Stimulated activated CD8-positive, alpha-beta memory T cell treated with anti-CD3 and anti-CD28 coated beads, Interleukin-15, amount 100 ng/mL, for 48 hours (primary cell): ENCODE measurements at regions not wholly inside any gene's neighbourhood (a gene's known extent, or its start where the extent isn't known, plus 50 kb on each side); places are given as distances from the start of the nearest gene placed in this dataset.
"Not testable (repeated sequence)": the region's sequence is repeated elsewhere in the genome, so short reads cannot be mapped to it uniquely, and the experiment has no call there.

Experiments used
- DNase-seq, 2 donors: peaks; one replicate each; pipeline ENCODE4 v3.0.0-alpha.2; 2020; ENCODE audit warnings: low read depth in 2 of 2

DNA sequence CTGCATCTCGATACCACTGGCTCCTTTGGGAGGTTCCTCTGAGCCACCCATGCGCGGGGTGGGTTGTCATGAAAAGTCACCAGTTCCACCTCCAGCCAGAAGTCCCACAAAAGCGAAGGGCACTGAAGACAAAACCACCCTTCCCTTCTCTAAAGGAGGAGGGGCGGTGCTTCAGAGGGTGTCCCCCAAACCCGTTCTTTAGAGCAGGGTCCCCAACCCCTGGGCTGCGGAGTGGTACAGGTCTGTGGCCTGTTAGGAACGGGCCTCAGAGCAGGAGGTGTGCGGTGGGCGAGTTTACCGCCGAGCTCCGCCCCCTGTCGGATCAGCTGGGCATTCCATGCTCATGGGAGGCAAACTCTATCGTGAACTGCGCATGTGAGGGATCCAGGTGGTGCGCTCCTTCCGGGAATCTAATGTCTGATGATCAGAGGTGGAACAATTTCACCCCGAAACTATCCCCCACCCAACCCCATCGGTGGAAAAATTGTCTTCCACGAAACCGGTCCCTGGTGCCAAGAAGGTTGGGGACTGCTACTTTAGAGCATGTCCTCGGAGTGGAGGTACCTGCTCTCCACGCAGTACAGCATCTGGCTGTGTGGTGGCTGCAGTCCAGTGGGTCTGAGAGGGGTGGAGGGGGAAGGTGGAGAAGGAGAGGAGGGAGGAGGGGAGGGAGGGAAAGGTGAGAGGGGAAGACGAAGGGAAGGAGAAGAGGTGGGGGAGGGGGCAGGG lies 72.9 kb upstream of the SEPTIN5 start:
- no peak for DNase-seq

- no peak for DNase-seq
Measured at GRCh38 chr22:19641983-19642451, 72.3 kb upstream of the SEPTIN5 start.

DNA sequence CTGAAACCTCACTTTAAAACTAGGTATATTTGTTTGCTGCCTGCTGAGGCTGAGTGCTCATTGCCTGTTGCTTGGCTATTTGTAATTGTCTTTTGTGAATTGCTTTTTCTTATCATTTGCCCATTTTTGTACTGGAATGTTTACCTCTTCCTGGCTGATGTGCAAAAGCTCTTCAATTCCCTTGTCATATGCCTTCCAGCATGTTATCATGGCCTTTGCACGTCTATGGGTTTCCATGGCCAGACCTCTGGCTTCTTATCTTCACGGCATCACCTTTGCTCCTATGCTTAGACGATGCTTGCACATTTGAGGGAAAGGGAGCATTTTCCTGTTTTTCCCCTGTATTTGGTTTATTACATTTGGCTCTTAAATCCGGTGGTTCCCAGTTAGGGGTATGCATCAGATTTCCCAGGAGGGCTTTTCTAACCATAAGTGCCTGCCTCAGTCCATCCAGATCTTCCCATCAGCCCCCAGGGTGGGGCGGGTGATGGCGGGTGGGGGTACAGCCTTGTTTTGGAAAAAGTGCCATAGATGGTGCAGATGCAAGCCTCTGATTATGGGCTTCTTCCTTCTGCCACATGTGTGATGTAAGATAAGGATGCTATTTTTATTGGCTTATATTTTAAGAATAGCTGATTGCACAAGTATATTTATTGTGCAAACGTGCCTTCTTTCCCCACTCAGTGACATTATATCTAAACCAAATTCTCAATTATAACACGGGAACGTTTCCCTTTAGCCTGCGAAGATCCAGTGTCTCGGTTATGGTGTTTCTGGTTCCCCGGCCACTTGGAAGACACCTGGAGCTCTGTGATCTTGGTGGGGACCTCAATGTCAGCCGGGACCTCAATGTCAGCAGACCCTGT lies 70.6 kb upstream of the SEPTIN5 start:
- DNase-seq, result no peak

DNA sequence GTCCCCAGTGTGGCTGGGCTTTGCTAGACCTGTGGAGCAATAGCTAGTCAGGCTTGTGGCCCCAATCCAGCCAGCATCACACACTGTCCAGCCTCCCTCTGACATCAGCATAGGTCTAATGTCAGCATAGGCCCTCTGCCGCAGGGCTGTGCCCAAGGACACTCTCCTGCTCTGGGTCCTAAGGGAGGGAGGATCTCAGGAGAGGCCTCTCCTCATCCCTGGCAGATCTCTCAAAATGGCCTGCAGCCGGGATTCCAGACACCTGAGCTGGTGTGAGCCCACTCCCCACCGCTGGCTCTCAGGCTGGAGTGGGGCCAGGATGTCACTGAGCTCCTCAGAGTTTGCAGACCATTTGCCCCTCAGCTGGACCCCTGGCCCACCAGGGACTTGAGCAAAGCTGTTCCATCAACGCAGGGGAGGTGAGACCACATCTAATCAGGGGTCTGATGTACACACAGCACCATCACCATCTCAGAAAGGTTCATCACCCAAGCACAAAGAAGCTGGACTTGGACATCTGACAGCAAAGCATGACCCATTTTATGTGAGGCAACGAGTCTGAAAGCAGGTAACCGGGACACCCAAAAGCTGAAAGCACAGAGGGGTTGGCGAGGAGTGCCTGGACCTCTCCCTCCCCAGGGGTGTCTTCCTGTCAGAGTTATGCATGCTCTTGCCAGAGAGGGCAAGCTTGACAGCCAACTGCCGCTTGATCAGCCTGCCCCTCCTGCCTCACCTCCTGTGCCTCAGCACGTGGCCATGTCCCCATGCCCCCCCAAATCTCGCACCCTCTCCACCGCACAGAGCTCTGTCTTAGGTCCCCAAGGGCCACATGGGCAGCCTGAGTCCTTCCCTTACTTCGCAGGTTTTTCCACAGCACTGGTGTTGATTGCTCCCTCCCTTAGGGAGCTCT lies 69.7 kb upstream of the SEPTIN5 start:
- DNase-seq, result no peak

DNA sequence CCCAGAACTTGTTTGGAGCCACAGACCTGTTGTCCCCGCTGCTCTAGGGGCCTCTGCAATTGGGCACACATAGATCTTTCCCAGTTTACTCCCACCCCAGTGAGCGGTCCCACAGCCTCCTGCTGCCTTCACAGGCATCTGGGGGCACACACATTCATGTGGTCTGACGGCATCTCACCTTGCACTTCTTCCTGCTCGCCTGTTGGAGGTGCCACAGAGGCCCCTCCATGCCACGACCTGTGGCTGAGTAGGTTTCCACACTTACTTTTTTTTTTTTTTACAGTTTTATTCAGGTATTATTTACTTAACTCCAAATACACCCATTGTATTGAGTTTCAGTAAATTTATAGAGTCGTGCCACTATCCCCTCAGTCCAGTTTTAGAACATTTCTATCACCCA lies 68.9 kb upstream of the SEPTIN5 start:
- DNase-seq, result no peak

DNA sequence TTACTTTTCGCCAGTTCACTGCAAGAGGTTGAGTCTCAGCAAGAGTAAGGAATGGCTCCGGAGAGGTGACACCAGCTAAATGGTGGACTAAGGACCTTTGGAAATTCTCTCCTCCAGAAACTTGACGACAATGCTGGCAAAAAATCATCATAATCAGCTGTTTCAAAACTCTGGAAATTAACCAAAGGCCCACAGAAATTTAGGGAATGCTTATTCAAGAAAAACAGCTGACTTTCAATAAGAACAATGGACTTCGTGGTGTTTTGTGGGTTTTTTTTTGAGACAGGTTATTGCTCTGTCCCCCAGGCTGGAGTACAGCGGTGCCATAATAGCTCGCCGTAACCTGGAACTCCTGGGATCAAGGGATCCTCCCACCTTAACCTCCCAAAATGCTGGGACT lies 68.4 kb upstream of the SEPTIN5 start:
- DNase-seq, result no peak

DNA sequence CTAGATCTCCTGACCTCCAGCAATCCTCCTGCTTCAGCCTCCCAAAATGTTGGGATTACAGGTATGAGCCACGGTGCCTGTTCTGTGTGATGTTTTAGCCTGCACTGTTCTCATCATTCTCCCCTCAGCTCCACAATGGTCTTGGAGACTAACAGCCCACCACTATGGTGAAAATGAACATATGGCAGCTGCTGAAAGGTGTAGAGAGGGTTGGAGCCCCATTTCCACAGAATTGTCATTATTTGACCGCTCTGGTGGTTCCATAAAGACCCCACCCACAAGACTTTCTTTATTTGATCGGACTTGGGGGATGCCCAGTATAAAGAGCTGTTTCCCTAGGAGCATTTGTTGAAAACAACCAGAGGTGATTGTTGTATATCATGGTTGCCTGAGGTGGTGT lies 67.9 kb upstream of the SEPTIN5 start:
- no peak for DNase-seq

- DNase-seq, result no peak
Measured at GRCh38 chr22:19648419-19648929, 65.8 kb upstream of the SEPTIN5 start.

- no peak for DNase-seq
Measured at GRCh38 chr22:19652316-19652715, 62.0 kb upstream of the SEPTIN5 start.

GRCh38 chr22:19654338-19654987 lies 59.8 kb upstream of the SEPTIN5 start:
- no peak for DNase-seq

DNA sequence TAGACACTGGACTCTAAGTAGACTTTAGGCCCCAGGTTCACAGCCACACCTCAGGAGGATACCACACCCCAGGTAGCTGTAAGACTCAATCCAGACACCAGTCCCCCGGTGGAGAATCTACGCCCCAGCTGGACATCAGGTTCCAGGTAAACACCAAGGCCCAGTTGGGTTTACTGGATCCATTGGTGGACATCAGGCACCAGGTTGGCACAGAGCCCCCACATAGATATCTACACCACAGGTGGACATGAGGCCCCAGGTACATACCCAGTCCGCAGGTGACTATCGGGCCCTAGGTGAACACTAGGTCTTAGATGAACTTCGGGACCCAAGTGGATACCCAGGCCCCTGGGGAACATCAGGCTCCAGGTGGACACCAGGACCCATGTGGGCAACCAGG lies 58.9 kb upstream of the SEPTIN5 start:
- DNase-seq, result no peak

DNA sequence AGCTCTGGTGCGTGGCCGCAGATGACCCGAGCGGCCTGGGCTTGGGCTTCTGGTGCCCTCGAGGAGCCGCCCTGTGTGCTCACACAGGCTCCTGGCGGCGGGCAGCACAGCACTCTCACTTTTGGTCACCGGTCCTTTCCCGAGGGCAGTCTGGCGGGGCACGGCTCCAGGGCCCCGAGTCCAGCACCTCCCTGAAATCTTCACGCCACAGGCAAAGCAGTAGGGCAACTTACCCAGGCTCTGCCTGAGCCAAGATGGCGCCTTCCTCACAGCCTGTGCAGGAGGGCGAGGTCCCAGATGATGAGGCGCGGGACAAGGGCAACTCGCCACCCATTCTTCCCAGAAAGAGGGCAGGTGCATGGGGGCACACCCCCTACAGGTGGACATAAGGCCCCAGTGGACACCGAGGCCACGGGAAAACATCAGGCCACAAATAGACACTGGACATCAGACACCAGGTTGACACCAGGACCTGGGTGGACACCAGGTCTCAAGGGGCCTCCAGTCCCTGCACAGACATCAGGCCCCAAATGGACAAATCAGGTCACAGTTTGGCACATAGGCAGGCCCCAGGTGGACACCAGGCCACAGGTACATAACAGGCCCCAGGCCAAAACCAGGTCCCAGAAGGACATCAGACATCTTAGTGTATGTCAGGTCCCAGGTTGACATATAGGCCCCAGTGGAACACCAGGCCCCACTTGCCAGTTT lies 57.6 kb upstream of the SEPTIN5 start:
- no peak for DNase-seq

GRCh38 chr22:19657252-19658056 lies 56.8 kb upstream of the SEPTIN5 start:
- DNase-seq, result no peak

DNA sequence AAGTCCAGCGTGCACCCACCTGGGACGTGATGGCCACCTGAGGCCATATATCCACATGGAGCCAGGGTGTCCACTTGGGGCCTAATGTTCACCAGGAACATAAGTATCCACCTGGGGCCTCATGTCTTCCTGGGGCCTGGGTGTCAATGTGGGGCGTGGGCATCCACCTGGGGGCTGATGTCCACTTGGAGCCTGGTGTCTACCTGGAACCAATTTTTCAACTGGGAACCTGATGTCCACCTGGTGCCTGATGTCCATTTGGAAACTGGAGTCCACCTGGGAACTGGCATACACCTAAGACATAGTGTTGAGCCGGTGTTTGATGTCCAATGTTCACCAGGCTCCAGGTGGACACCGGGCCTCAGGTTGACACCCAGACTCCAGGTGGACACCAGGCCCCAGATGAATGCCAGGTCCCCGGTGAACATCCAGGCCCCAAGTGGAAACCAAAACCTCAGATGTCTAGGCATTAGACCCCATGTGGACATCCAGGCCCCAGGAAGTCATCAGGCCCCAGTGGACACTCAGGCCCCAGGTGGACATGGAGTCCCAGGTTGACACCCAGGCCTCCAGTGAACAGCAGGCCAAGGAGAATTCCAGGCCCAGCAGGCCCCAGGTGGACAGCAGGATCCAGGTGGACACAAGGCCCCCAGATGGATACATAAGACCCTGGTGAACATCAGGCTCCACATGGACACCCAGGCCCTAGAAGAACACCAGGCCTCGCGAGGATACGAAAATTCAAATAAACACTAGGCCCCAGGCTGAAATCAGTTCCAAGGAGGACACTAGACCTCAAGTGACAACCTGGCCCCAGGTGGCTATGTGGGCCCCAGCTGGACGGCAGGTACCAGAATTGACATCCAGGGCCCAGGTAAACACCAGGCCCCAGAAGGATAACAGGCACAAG lies 56.0 kb upstream of the SEPTIN5 start:
- DNase-seq, result no peak

- DNase-seq, result no peak
Measured at GRCh38 chr22:19658967-19659804, 55.1 kb upstream of the SEPTIN5 start.

- DNase-seq, result no peak
Measured at GRCh38 chr22:19659805-19660345, 54.4 kb upstream of the SEPTIN5 start.

- not testable (repeated sequence) for DNase-seq
Measured at GRCh38 chr22:19660583-19660982, 53.7 kb upstream of the SEPTIN5 start.
